GM23338 (cell line): ENCODE measurements at regions not wholly inside any gene's neighbourhood (a gene's known extent, or its start where the extent isn't known, plus 50 kb on each side); places are given as distances from the start of the nearest gene placed in this dataset.

Source experiments
- ATAC-seq: fragments of 200-7000 bp; cut with Tn5 transposase; 3 replicates; pipeline ENCODE4 v1.9.1; 2020
- DNase-seq: peaks from one replicate; pipeline ENCODE4 v3.0.0-alpha.2; 2015; ENCODE audit warnings: low spot score
- H2AFZ ChIP-seq: fragments of 200-600 bp; sonication (generic); 2 replicates; pipeline ENCODE4 v1.8.0; 2016; ENCODE audit warnings: antibody characterized with exemption, mild to moderate bottlenecking, moderate library complexity
- H3F3A ChIP-seq: fragments of 200-600 bp; sonication (generic); replicated peaks from 2 replicates; pipeline ENCODE4 v1.8.0; 2017; ENCODE audit warnings: antibody characterized with exemption, mixed run types, low read depth
- H3K27ac ChIP-seq: fragments of 200-600 bp; sonication (generic); 2 replicates; pipeline ENCODE4 v1.6.1; 2016; ENCODE audit warnings: low read depth
- H3K27me3 ChIP-seq: fragments of 200-600 bp; sonication (generic); 2 replicates; pipeline ENCODE4 v1.8.0; 2016; ENCODE audit warnings: mild to moderate bottlenecking, mixed run types, moderate library complexity; ENCODE audit not compliant: insufficient read depth
- H3K36me3 ChIP-seq: fragments of 200-600 bp; sonication (generic); 2 replicates; pipeline ENCODE4 v1.8.0; 2016; ENCODE audit warnings: mild to moderate bottlenecking; ENCODE audit not compliant: insufficient read depth
- H3K4me1 ChIP-seq: fragments of 200-600 bp; sonication (generic); 2 replicates; pipeline ENCODE4 v1.8.0; 2016; ENCODE audit warnings: mild to moderate bottlenecking, moderate library complexity; ENCODE audit not compliant: insufficient read depth
- H3K4me2 ChIP-seq: fragments of 200-600 bp; sonication (generic); 2 replicates; pipeline ENCODE4 v1.7.1; 2017; ENCODE audit warnings: mixed run types
- H3K4me3 ChIP-seq: fragments of 200-600 bp; sonication (generic); 2 replicates; pipeline ENCODE4 v1.6.1; 2016; ENCODE audit warnings: mixed run types
- H3K79me2 ChIP-seq: fragments of 200-600 bp; sonication (generic); replicated peaks from 2 replicates; pipeline ENCODE4 v1.8.0; 2017; ENCODE audit warnings: mild to moderate bottlenecking; ENCODE audit not compliant: insufficient read depth
- H3K9me2 ChIP-seq: fragments of 200-600 bp; sonication (generic); 2 replicates; pipeline ENCODE4 v1.8.0; 2017; ENCODE audit not compliant: insufficient read depth
- H4K20me1 ChIP-seq: fragments of 200-600 bp; sonication (generic); replicated peaks from 2 replicates; pipeline ENCODE4 v1.8.0; 2017; ENCODE audit warnings: mild to moderate bottlenecking; ENCODE audit not compliant: insufficient read depth
- H3K27ac Mint-ChIP-seq: 2 replicates; pipeline ENCODE4 v1.8.0; 2020; ENCODE audit warnings: inconsistent platforms, mild to moderate bottlenecking, moderate library complexity, mixed read lengths
- H3K27me3 Mint-ChIP-seq: 3 replicates; pipeline ENCODE4 v1.8.0; 2022; ENCODE audit warnings: low read depth, mild to moderate bottlenecking, moderate library complexity, mixed read lengths, inconsistent platforms; ENCODE audit not compliant: insufficient read depth, poor library complexity
- H3K36me3 Mint-ChIP-seq: 3 replicates; pipeline ENCODE4 v1.8.0; 2021; ENCODE audit warnings: low read depth, mild to moderate bottlenecking, inconsistent platforms, moderate library complexity, mixed read lengths
- H3K4me1 Mint-ChIP-seq: 3 replicates; pipeline ENCODE4 v1.8.0; 2020; ENCODE audit warnings: mild to moderate bottlenecking, inconsistent platforms, mixed read lengths
- H3K4me3 Mint-ChIP-seq: 3 replicates; pipeline ENCODE4 v1.8.0; 2021; ENCODE audit warnings: moderate library complexity, mild to moderate bottlenecking, inconsistent platforms, mixed read lengths
- H3K9me3 Mint-ChIP-seq: 3 replicates; pipeline ENCODE4 v1.8.0; 2020; ENCODE audit warnings: moderate library complexity, mild to moderate bottlenecking, inconsistent platforms, mixed read lengths
- CREB1 ChIP-seq: fragments of 250-450 bp; sonication (Bioruptor Pico); IDR thresholded peaks from 2 replicates; pipeline ENCODE4 v1.5.0; 2020; ENCODE audit warnings: low read depth, mild to moderate bottlenecking, moderate library complexity
- CTCF ChIP-seq, 2 experiments: fragments of 200-600 bp in 1 of 2; sonication (generic) in 1 of 2; conservative IDR thresholded peaks; 2 replicates each; pipeline versions ENCODE4 v1.5.1 to v1.6.1; 2016 to 2017; ENCODE audit warnings: antibody characterized with exemption in 2 of 2, low read depth in 2 of 2, mild to moderate bottlenecking in 2 of 2, moderate library complexity in 1 of 2
- JUNB ChIP-seq: IDR thresholded peaks from one replicate; pipeline ENCODE4 v1.6.1; 2016; ENCODE audit warnings: antibody characterized with exemption; ENCODE audit not compliant: unreplicated experiment
- NANOG ChIP-seq: IDR thresholded peaks from 2 replicates; pipeline ENCODE4 v1.6.1; 2016; ENCODE audit warnings: antibody characterized with exemption, borderline replicate concordance
- POLR2AphosphoS5 ChIP-seq: IDR thresholded peaks from 2 replicates; pipeline ENCODE4 v1.6.1; 2016; ENCODE audit warnings: antibody characterized with exemption, low read depth
- REST ChIP-seq: IDR thresholded peaks from one replicate; pipeline ENCODE4 v1.6.1; 2018; ENCODE audit warnings: antibody characterized with exemption; ENCODE audit not compliant: unreplicated experiment
- STAT1 ChIP-seq: IDR thresholded peaks from one replicate; pipeline ENCODE4 v1.6.1; 2016; ENCODE audit warnings: antibody characterized with exemption; ENCODE audit not compliant: unreplicated experiment
- ZNF114 ChIP-seq: fragments of 250-450 bp; sonication (Bioruptor Pico); IDR thresholded peaks from 2 replicates; pipeline ENCODE4 v1.5.0; 2020; ENCODE audit warnings: mild to moderate bottlenecking, moderate library complexity

- H3K4me3 Mint-ChIP-seq = peak overlapping the region; percentile 14; the same call in 1 of the 3 replicates
- H3K27ac Mint-ChIP-seq = no peak overlapping the region
- TF ChIP-seq CTCF (conservative IDR thresholded peaks at IDR 0.05; ENCODE audit: low read depth in 2 of 2) = no peak
- no peak for TF ChIP-seq POLR2AphosphoS5
- no peak for TF ChIP-seq ZNF114 (CRISPR knock-in tag)
- no peak for TF ChIP-seq STAT1
- no peak for TF ChIP-seq NANOG
- TF ChIP-seq JUNB = no peak
- H3K27me3 Mint-ChIP-seq = no peaks in the 10 kb centered on the region
- no peaks in the 10 kb centered on the region for H3K79me2 ChIP-seq
- peak overlapping the region; percentile 21 for H3K4me2 ChIP-seq
- 0 out of 2 replicates have a peak, but pooled peaks cover 2% of the 10 kb centered on the region for H3K9me2 ChIP-seq
- no peak overlapping the region for H3K27ac ChIP-seq
- no peaks in the 10 kb centered on the region for H3K9me3 Mint-ChIP-seq
- H3K4me1 ChIP-seq = peaks cover 17% of the 10 kb centered on the region; the same call in 1 of the 2 replicates
- DNase-seq (peak; percentile 35), ATAC-seq (peak; percentile 84)
- H3K36me3 ChIP-seq = no peaks in the 10 kb centered on the region
- H3K4me3 ChIP-seq = peak overlapping the region; percentile 10; the same call in 1 of the 2 replicates
- H3K27me3 ChIP-seq = no peaks in the 10 kb centered on the region
- H3K36me3 Mint-ChIP-seq = no peaks in the 10 kb centered on the region
- no peaks in the 10 kb centered on the region for H3F3A ChIP-seq
- H2AFZ ChIP-seq = peak overlapping the region; percentile 68; the same call in 1 of the 2 replicates
- no peaks in the 10 kb centered on the region for H4K20me1 ChIP-seq
- peaks cover 19% of the 10 kb centered on the region for H3K4me1 Mint-ChIP-seq
Measured at GRCh38 chr10:24118246-24118645, 90.7 kb upstream of the KIAA1217 start.

GRCh38 chr10:24119896-24120295 is 89.0 kb upstream of the KIAA1217 start:
- Histone ChIP-seq H3K4me2 (no peak overlapping the region), H3K79me2 (no peaks in the 10 kb centered on the region), H3K4me1 (peaks cover 17% of the 10 kb centered on the region; the same call in 1 of the 2 replicates), H3K36me3 (no peaks in the 10 kb centered on the region), H4K20me1 (no peaks in the 10 kb centered on the region), H3K27ac (no peak overlapping the region), H3K9me2 (0 out of 2 replicates have a peak, but pooled peaks cover 2% of the 10 kb centered on the region), H3F3A (no peaks in the 10 kb centered on the region), H2AFZ (peak overlapping the region; percentile 30; the same call in 1 of the 2 replicates), H3K27me3 (no peaks in the 10 kb centered on the region), H3K4me3 (no peak overlapping the region)
- no peak overlapping the region for H3K4me3 Mint-ChIP-seq
- no peak for TF ChIP-seq POLR2AphosphoS5
- no peak for TF ChIP-seq NANOG
- TF ChIP-seq ZNF114 (CRISPR knock-in tag) = no peak
- no peak for TF ChIP-seq CREB1 (CRISPR knock-in tag)
- no peak for TF ChIP-seq REST
- H3K27me3 Mint-ChIP-seq = no peaks in the 10 kb centered on the region
- DNase-seq (no peak), ATAC-seq (no peak)
- peaks cover 19% of the 10 kb centered on the region for H3K4me1 Mint-ChIP-seq
- no peaks in the 10 kb centered on the region for H3K36me3 Mint-ChIP-seq
- no peaks in the 10 kb centered on the region for H3K9me3 Mint-ChIP-seq
- H3K27ac Mint-ChIP-seq = no peak overlapping the region
